WTC11 (cell line): ENCODE measurements at regions not wholly inside any gene's neighbourhood (a gene's known extent, or its start where the extent isn't known, plus 50 kb on each side); places are given as distances from the start of the nearest gene placed in this dataset.

Experiments
- ATF2 ChIP-seq: sonication (generic); formaldehyde crosslinking; IDR thresholded peaks from 2 replicates; pipeline ENCODE4 v1.8.1; 2022; ENCODE audit warnings: low read depth, missing genetic modification reagents, borderline replicate concordance
- ATF6 ChIP-seq: sonication (generic); formaldehyde crosslinking; IDR thresholded peaks from 2 replicates; pipeline ENCODE4 v1.8.1; 2023; ENCODE audit warnings: mild to moderate bottlenecking, missing genetic modification reagents
- CTCF ChIP-seq: fragments of 200-600 bp; IDR thresholded peaks from 2 replicates; pipeline ENCODE4 v1.8.0; 2022; ENCODE audit warnings: antibody characterized with exemption
- ELF4 ChIP-seq: sonication (generic); formaldehyde crosslinking; IDR thresholded peaks from 2 replicates; pipeline ENCODE4 v1.8.1; 2022; ENCODE audit warnings: low read depth, mild to moderate bottlenecking, moderate library complexity, missing genetic modification reagents
- GTF2I ChIP-seq: fragments of 250-450 bp; sonication (Bioruptor Pico); conservative IDR thresholded peaks from 2 replicates; pipeline ENCODE4 v1.4.0; 2021; ENCODE audit warnings: mild to moderate bottlenecking
- HMGXB4 ChIP-seq: sonication (generic); formaldehyde crosslinking; IDR thresholded peaks from 2 replicates; pipeline ENCODE4 v1.8.1; 2023; ENCODE audit warnings: mild to moderate bottlenecking, moderate library complexity, missing genetic modification reagents
- IRF2 ChIP-seq: sonication (generic); formaldehyde crosslinking; IDR thresholded peaks from 2 replicates; pipeline ENCODE4 v1.8.0; 2022; ENCODE audit warnings: low read depth, missing genetic modification reagents, borderline replicate concordance
- MLX ChIP-seq: sonication (generic); formaldehyde crosslinking; IDR thresholded peaks from 2 replicates; pipeline ENCODE4 v1.8.1; 2023; ENCODE audit warnings: mild to moderate bottlenecking, missing genetic modification reagents, moderate library complexity
- NR1H2 ChIP-seq: sonication (generic); formaldehyde crosslinking; IDR thresholded peaks from 2 replicates; pipeline ENCODE4 v1.9.0; 2021; ENCODE audit warnings: mild to moderate bottlenecking, moderate library complexity, missing genetic modification reagents
- TP53 ChIP-seq: sonication (generic); formaldehyde crosslinking; IDR thresholded peaks from 2 replicates; pipeline ENCODE4 v1.8.1; 2023; ENCODE audit warnings: mild to moderate bottlenecking, missing genetic modification reagents
- USF1 ChIP-seq: sonication (generic); formaldehyde crosslinking; IDR thresholded peaks from 2 replicates; pipeline ENCODE4 v1.8.0; 2022; ENCODE audit warnings: mild to moderate bottlenecking, missing genetic modification reagents
- USF2 ChIP-seq: sonication (generic); formaldehyde crosslinking; IDR thresholded peaks from 2 replicates; pipeline ENCODE4 v1.8.1; 2023; ENCODE audit warnings: mild to moderate bottlenecking, missing genetic modification reagents, moderate library complexity
- ZNF425 ChIP-seq: fragments of 250-450 bp; sonication (Bioruptor Pico); conservative IDR thresholded peaks from 2 replicates; pipeline ENCODE4 v1.9.0; 2021; ENCODE audit warnings: mild to moderate bottlenecking

- TF ChIP-seq ZNF425 (no peak), ATF2 (CRISPR knock-in tag) (no peak), CTCF (no peak), ELF4 (CRISPR knock-in tag) (no peak), ATF6 (CRISPR knock-in tag) (no peak), MLX (CRISPR knock-in tag) (no peak), USF2 (CRISPR knock-in tag) (no peak), TP53 (no peak), GTF2I (no peak), USF1 (CRISPR knock-in tag) (no peak), NR1H2 (no peak), HMGXB4 (no peak), IRF2 (CRISPR knock-in tag) (no peak)
These were observed 153.8 kb downstream of the COL6A3 start for GRCh38 chr2:237260039-237260620.
